ENCODE measurements at regions not wholly inside any gene's neighbourhood (a gene's known extent, or its start where the extent isn't known, plus 50 kb on each side); places are given as distances from the start of the nearest gene placed in this dataset.
A peak's percentile ranks its signal among the peaks of the same experiment; 100 is the strongest.

DNA sequence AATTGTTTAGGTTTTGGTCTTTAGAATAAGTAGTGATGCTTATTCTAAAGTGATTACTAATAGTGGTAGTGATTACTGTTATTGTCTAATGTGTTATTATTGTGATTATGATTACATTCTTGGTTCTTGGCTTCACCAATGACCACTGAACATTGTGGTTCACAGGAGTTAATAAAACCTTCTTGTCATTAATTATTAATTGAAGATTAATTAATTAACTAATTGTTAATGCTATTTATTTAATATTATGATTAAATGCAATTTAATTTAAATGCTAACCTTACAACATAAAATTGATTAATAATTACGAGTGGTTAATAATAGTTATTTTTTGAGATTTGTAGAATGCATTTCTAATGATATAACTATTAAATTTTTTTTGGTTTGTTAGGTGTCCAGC is 747.7 kb upstream of the POM121L12 start:
- H3K4me1 ChIP-seq = no peaks in the 10 kb centered on the region
- H3K27me3 ChIP-seq = no peaks in the 10 kb centered on the region
- intact Hi-C loops (cut with DNase I; ENCODE audit: low total_unique reads) = no loop called here
- WGBS, 5 donors = 86 to 96% (median 89%) methylated on average over 1 of the region's 1 CpG
- TF ChIP-seq EP300 (IDR thresholded peaks at IDR 0.05) (no peak), POLR2A (IDR thresholded peaks at IDR 0.05) (no peak), POLR2AphosphoS5 (IDR thresholded peaks at IDR 0.05) (no peak)
- TF ChIP-seq, protein P1, sequence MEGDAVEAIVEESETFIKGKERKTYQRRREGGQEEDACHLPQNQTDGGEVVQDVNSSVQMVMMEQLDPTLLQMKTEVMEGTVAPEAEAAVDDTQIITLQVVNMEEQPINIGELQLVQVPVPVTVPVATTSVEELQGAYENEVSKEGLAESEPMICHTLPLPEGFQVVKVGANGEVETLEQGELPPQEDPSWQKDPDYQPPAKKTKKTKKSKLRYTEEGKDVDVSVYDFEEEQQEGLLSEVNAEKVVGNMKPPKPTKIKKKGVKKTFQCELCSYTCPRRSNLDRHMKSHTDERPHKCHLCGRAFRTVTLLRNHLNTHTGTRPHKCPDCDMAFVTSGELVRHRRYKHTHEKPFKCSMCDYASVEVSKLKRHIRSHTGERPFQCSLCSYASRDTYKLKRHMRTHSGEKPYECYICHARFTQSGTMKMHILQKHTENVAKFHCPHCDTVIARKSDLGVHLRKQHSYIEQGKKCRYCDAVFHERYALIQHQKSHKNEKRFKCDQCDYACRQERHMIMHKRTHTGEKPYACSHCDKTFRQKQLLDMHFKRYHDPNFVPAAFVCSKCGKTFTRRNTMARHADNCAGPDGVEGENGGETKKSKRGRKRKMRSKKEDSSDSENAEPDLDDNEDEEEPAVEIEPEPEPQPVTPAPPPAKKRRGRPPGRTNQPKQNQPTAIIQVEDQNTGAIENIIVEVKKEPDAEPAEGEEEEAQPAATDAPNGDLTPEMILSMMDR (IDR thresholded peaks at IDR 0.05) = no peak
- H3K9me3 ChIP-seq = no peaks in the 10 kb centered on the region
- H3K27ac ChIP-seq = no peak overlapping the region
- H3K4me3 ChIP-seq = no peak overlapping the region
- no peak for DNase-seq
- no peaks in the 10 kb centered on the region for H3K36me3 ChIP-seq

DNA sequence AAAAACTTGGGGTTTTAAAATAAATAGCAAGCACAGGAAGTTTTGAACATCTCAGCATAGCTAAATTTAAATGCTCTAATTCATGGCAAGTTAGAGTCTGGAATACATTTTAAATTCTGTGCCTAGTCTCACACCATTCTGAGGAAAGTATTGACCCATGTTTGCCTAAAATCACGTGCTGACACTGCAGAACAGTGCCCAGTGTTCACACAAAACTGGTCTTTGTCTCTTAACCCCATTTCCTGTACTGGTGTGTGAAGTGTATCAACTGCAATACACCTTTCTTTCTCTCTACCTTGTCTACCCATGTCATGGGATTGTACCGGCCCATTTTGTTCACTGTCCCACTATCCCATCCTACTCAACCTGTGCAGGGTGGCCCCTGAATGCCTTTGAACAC is 749.7 kb upstream of the POM121L12 start:
- TF ChIP-seq EP300 (IDR thresholded peaks at IDR 0.05) (no peak), POLR2AphosphoS5 (IDR thresholded peaks at IDR 0.05) (no peak), POLR2A (IDR thresholded peaks at IDR 0.05) (no peak)
- TF ChIP-seq, protein P1 (IDR thresholded peaks at IDR 0.05) = no peak
- 32 to 60% (median 40%) methylated on average over 2 of the region's 2 CpGs for WGBS, 5 donors
- intact Hi-C loops (cut with DNase I; ENCODE audit: low total_unique reads) = no loop called here
- no peak for DNase-seq
- Histone ChIP-seq H3K27ac (no peak overlapping the region), H3K36me3 (no peaks in the 10 kb centered on the region), H3K4me3 (no peak overlapping the region), H3K27me3 (no peaks in the 10 kb centered on the region), H3K4me1 (no peaks in the 10 kb centered on the region), H3K9me3 (peaks cover 0 to 11% (median 4%) of the 10 kb centered on the region in 4 donors)

DNA sequence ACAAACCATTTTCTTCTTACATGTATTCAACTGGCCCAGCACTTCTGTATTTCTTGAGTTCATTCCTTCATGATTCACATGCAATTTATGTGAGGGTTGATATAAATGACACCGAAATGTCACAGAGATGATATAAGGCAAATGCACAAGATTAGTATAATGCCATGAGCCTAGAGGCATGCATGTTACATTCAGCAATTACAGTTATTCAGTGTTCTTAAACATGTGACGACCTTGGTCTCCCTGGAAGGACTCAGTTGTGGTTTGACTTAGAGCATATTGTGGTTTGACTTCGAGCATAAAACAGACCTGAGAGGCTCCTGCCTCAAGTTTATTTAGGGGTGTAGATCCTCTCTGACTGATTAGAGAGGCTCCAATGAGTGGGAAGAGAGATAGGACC is 752.1 kb upstream of the POM121L12 start:
- Histone ChIP-seq H3K4me3 (no peak overlapping the region), H3K27ac (no peak overlapping the region), H3K27me3 (no peaks in the 10 kb centered on the region), H3K36me3 (no peaks in the 10 kb centered on the region), H3K9me3 (peaks cover 0 to 11% (median 4%) of the 10 kb centered on the region in 4 donors), H3K4me1 (no peaks in the 10 kb centered on the region)
- intact Hi-C loops (cut with DNase I; ENCODE audit: low total_unique reads) = no loop called here
- WGBS, 5 donors = 70 to 88% (median 77%) methylated on average over 3 of the region's 3 CpGs
- no peak for DNase-seq
- TF ChIP-seq POLR2AphosphoS5 (IDR thresholded peaks at IDR 0.05) (no peak), EP300 (IDR thresholded peaks at IDR 0.05) (no peak), POLR2A (IDR thresholded peaks at IDR 0.05) (no peak)
- TF ChIP-seq, protein P1 (IDR thresholded peaks at IDR 0.05) = no peak

DNA sequence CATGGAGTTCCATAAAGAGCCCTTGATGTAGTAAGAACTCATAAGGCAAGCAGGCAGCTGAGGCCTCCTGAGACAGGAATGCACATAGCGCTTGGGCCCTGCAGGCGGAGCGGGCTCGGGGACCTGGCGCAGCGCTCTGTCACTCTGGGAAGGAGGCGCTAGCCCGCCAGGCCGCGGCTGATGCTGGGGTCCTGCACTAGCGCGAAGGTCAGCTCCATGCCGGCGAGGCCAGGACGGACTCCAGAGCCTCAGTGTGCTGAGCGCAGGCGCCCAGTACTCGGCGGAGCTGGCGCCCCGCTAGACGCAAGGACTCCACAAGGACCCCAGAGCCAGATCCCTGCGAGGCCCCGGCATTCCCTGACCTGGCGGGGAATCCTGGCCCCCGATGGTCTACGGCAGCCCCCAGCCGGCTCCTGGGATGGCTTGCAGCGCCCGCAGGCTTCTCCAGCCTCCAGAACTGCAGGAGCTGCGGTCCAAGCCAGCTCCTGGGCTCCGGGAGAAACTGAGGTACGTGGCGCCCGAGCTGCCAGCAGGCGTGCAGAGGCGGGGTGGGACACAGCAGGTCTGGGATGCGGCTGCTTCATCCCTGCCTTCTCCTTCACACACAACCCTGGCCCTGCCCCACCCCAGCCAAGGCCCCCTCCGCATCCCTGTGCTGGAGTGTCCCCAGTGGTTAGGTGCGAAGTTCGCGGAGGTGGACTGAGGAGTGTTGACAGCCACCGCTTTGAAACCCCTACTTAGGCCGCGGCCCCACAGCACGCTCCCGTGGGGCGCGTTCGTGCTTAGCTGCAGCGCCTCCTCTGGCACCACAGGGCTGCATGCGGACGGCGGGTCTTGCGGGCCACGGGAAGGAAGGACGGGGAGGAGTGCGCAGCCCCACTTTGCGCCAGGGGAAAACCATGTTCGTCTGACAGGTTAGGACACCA is 761.5 kb upstream of the POM121L12 start:
- WGBS, 5 donors = 51 to 90% (median 74%) methylated on average over 46 to 60 of the region's 60 CpGs
- no peaks in the 10 kb centered on the region for H3K36me3 ChIP-seq
- no peaks in the 10 kb centered on the region for H3K4me1 ChIP-seq
- DNase-seq = peak in 1 of 2 donors; percentile 46
- TF ChIP-seq EP300 (IDR thresholded peaks at IDR 0.05) (no peak), POLR2A (IDR thresholded peaks at IDR 0.05) (no peak)
- TF ChIP-seq, protein P1 (IDR thresholded peaks at IDR 0.05) = no peak
- H3K27ac ChIP-seq = no peak overlapping the region
- intact Hi-C loops (cut with DNase I; ENCODE audit: low total_unique reads) = no loop called here
- no peak overlapping the region for H3K4me3 ChIP-seq
- no peaks in the 10 kb centered on the region for H3K27me3 ChIP-seq
- H3K9me3 ChIP-seq = peaks cover 0 to 4% (median 0%) of the 10 kb centered on the region in 4 donors
